RWPE1 (cell line): ENCODE measurements at regions not wholly inside any gene's neighbourhood (a gene's known extent, or its start where the extent isn't known, plus 50 kb on each side); places are given as distances from the start of the nearest gene placed in this dataset.

Source experiments
- CTCF ChIA-PET: fragments of 350-600 bp; sonication (Branson Sonifier 250); formaldehyde crosslinking; extraction: SDS; loops from one replicate; lab custom pipeline; 2021; lab: Yijun Ruan, JAX
- POLR2A ChIA-PET: fragments of 400-600 bp; formaldehyde crosslinking; extraction: SDS; loops from one replicate; lab custom pipeline; 2020; ENCODE audit warnings: antibody characterized with exemption; ENCODE audit not compliant: low non-redundant PET; lab: Yijun Ruan, JAX
- DNase-seq: peaks from one replicate; pipeline ENCODE4 v3.0.0; 2012; ENCODE audit warnings: low spot score
- H3K27ac ChIP-seq: fragments of 450-650 bp; 2 replicates; pipeline ENCODE4 v1.5.1; 2017
- TF ChIP-seq, protein P1 (sequence below): fragments of 450-650 bp; conservative IDR thresholded peaks from 2 replicates; pipeline ENCODE4 v1.5.1; 2017; ENCODE audit warnings: low read depth, mild to moderate bottlenecking

DNA sequence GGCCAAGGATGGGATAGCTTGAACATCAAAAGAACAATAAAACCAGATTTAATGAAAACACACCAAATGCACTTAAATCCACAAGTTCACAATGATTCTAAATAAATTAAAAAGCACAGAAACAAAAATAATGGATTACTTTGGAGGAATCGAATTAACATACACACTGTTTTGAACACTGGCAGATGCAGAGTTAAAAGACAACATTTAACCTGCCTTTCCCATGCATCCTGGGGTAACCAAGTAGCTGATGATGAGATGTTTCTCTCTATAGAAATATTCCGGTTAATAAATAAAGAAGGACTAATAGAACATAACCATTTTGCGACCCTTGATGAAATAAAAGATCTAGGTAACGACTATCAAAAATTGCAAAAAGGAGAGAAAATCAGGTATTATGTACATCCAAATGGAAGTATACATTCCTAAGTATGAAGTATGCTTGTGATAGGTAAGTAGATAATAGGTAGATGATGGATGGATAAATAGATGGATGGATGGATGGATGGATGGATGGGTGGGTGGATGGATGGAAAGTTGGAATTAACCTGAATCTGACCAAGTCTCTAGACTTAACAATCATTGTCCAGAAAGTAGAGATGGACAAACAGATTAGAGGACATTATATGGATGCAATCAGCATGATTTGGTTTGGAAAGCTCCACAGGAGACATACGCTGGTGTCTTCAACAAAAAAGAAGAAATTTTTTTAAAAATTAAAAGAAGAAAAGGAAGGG is 57.4 kb upstream of the MYCN start:
- ChIA-PET POLR2A (no interaction called here), CTCF (no interaction called here)
- DNase-seq = no peak
- no peak overlapping the region for H3K27ac ChIP-seq
- TF ChIP-seq, protein P1, sequence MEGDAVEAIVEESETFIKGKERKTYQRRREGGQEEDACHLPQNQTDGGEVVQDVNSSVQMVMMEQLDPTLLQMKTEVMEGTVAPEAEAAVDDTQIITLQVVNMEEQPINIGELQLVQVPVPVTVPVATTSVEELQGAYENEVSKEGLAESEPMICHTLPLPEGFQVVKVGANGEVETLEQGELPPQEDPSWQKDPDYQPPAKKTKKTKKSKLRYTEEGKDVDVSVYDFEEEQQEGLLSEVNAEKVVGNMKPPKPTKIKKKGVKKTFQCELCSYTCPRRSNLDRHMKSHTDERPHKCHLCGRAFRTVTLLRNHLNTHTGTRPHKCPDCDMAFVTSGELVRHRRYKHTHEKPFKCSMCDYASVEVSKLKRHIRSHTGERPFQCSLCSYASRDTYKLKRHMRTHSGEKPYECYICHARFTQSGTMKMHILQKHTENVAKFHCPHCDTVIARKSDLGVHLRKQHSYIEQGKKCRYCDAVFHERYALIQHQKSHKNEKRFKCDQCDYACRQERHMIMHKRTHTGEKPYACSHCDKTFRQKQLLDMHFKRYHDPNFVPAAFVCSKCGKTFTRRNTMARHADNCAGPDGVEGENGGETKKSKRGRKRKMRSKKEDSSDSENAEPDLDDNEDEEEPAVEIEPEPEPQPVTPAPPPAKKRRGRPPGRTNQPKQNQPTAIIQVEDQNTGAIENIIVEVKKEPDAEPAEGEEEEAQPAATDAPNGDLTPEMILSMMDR = no peak

DNA sequence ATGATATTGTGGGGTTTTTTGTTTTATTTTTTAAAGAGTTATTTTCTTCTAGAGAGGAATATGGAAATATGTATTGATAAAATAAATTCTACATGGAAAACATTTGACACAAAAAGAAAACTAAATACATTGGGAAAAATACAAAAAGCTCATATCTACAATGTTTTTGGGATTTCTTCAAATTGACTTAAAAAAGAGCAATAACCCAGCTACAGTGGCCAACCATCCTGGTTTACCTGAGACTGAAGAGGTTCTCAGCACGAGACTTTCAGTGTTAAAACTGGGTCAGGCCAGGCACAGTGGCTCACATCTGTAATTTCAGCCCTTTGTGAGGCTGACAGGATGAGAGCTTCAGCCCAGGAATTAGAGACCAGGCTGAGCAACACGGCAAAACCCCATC is 56.7 kb upstream of the MYCN start:
- TF ChIP-seq, protein P1 = no peak
- ChIA-PET CTCF (interaction anchor here (0.6 kb wide), 1 partner anchor 14 kb away, joined by 4 read pairs; no protein-coding TSS in a partner anchor), POLR2A (no interaction called here)
- no peak for DNase-seq
- H3K27ac ChIP-seq = no peak overlapping the region

DNA sequence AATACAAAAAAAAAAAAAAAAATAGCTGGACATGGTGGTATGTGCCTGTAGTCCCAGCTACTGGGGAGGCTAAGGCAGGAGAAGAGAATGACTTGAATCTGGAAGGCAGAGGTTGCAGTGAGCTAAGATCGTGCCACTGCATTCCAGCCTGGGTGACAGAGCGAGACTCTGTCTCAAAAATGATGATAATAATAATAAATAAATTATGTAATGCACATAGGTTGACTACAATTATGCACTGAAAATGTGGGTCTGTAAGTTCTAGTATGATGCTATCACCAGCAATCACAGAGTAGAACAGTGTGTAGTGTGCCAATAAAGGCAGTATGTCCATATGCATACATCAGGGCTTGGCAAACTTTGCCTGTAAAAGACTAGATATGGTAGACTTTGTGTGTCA is 55.6 kb upstream of the MYCN start:
- DNase-seq = no peak
- ChIA-PET CTCF (no interaction called here), POLR2A (no interaction called here)
- TF ChIP-seq, protein P1 = no peak
- H3K27ac ChIP-seq = no peak overlapping the region

DNA sequence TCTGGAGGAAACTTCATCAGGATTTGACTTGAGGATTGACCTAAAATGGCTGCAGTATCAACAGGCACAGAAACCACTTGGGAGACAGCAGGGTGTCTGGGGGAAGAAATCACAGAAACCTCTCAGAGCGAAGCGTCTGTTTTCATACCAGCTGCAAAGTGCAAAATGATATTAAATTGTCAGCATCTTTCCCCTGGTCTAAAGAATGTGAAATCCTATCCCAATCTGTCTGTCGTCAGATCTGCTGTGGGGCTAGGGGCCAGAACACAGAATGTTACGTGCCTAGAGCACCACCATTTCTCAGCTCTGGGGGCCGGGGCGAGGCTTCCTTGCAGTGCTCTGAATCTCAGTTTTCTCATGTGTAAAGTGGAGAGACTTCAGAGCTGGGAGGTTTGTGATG is 54.1 kb upstream of the MYCN start:
- ChIA-PET POLR2A (no interaction called here), CTCF (no interaction called here)
- H3K27ac ChIP-seq = no peak overlapping the region
- TF ChIP-seq, protein P1 = no peak
- DNase-seq = no peak

DNA sequence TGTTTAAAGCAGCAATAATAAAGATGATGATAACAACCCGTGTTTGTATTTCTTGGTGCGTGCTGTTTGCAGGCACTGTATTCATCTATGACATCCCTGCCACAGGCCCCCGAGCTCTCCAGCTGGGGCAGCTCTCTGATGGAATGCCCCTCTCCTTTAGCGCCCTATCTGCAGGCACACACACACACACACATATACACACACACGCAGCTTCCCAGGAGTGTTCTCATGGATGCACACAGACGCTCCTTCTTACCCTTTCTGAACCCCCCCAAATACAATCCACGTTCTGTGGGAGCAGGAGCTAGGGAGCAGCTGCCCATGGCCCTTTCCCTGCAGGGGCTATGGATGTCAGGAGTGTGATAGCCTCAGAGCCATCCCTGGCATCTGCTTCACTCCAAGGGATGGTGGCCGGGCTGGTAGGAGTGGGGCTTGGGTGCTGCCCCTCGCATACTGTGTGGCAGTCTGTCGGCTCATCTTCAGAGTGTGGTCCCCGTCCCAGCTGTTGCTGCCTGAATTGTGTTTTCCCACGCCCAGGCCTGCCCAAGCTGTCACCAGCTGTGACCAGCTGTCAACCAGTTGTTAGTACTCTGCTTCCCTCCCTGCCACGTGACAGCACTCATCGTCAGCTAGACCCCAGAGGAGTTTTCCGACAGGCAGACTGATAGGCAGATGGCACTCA is 50.8 kb upstream of the MYCN start:
- DNase-seq = no peak
- H3K27ac ChIP-seq = no peak overlapping the region
- POLR2A ChIA-PET = no interaction called here
- TF ChIP-seq, protein P1 = no peak
- CTCF ChIA-PET = no interaction called here

DNA sequence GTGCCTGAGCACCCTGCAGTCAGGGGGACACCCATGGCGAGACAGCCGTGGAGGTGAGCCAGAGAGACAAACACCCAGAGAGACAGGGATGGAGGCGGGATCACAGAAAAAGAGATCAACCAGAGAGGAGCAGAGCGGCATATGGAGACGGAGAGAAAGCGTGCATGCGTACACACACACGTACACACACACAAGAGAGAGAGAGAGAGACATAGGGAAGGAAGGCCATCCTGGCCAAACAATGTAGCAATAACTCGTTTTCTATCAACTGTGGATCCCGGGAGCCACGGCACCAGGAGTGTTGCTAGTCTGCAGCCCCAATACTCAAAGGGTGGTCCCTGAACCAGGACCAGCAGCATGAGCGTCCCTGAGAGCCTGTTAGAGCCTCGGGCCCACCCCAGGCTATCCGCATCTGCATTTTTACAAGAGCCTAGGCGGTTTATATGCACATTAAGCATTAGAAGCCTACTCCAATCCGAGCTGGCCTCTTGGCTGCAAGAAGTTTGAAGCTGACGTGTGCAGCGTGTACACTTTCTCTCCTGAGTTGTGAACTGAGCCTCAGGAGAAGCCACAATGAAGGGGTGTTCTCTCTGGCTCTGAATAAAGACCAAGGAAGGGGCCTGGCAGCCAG is 50.1 kb upstream of the MYCN start:
- TF ChIP-seq, protein P1 = no peak
- POLR2A ChIA-PET = no interaction called here
- DNase-seq = no peak
- no peak overlapping the region for H3K27ac ChIP-seq
- CTCF ChIA-PET = no interaction called here
